ENCODE measurements at regions not wholly inside any gene's neighbourhood (a gene's known extent, or its start where the extent isn't known, plus 50 kb on each side); places are given as distances from the start of the nearest gene placed in this dataset.

DNA sequence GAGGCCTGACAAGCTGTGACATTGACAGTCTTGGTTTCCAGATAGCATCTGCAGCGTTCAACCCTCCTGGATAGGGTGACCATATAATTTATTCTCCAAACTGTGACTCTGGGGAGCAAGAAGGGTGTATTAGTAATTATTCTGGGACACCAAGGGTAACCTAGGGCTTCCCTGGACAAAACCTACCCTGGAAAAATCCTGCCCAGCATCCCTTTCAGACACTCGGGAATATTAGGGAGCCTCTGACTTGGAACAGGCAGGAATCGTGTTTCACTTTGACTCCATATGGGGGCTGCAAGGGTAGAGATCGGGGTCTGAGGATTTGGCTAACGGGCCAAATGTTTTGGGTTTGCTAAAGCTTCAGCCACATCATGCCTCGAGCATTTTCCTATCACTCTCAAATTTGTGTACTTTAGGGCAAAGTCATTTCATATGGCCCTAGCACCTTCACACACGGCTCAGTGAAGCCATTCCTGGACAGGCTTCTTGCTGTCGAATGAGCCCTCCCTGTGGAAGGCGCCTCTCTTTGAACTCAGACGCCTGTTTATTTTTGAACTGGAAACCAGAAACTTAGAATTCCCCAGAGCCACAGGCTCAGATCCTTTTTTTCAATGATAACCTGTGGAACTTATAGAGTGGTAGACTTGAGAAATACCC, 129.9 kb downstream of the DDX1 start:
- no peaks in the 10 kb centered on the region for H3K36me3 ChIP-seq (ENCODE audit: control insufficient read depth, insufficient read depth, low read length)
- H3K27ac ChIP-seq = no peak overlapping the region
- no peaks in the 10 kb centered on the region for H3K4me1 ChIP-seq
- TF ChIP-seq, protein P1, sequence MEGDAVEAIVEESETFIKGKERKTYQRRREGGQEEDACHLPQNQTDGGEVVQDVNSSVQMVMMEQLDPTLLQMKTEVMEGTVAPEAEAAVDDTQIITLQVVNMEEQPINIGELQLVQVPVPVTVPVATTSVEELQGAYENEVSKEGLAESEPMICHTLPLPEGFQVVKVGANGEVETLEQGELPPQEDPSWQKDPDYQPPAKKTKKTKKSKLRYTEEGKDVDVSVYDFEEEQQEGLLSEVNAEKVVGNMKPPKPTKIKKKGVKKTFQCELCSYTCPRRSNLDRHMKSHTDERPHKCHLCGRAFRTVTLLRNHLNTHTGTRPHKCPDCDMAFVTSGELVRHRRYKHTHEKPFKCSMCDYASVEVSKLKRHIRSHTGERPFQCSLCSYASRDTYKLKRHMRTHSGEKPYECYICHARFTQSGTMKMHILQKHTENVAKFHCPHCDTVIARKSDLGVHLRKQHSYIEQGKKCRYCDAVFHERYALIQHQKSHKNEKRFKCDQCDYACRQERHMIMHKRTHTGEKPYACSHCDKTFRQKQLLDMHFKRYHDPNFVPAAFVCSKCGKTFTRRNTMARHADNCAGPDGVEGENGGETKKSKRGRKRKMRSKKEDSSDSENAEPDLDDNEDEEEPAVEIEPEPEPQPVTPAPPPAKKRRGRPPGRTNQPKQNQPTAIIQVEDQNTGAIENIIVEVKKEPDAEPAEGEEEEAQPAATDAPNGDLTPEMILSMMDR (IDR thresholded peaks at IDR 0.05) = no peak
- H3K9ac ChIP-seq = no peak overlapping the region
- H3K4me2 ChIP-seq (ENCODE audit: low read length) = no peak overlapping the region
- no peaks in the 10 kb centered on the region for H3K9me3 ChIP-seq (ENCODE audit: control insufficient read depth, low read length)
- no peaks in the 10 kb centered on the region for H3K79me2 ChIP-seq
- no peak overlapping the region for H2AFZ ChIP-seq
- no peaks in the 10 kb centered on the region for H3K27me3 ChIP-seq (ENCODE audit: control insufficient read depth, insufficient read depth, low read length)
- H3K4me3 ChIP-seq (ENCODE audit: low read depth, low read length) = no peak overlapping the region

DNA sequence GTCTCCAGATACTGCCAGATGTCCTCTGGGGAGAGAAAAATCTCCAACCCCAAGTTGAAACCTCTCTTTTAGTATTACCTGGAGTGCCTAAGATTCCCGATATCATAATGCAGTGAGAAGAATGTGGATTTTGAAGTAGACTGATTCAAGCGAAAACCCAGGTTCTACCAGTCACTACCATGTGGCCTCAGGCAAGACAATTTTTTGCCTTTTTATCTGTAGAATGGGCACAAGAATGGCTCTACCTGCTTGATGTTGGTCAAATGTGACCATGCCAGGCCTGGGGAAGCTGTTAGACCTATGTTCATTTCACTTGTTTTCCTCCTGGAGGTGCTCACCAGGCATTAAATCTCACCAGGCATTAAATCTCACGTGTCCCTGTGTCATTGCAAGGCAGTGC, 131.3 kb downstream of the DDX1 start:
- Histone ChIP-seq H3K4me3 (ENCODE audit: low read depth, low read length) (no peak overlapping the region), H2AFZ (no peak overlapping the region), H3K79me2 (no peaks in the 10 kb centered on the region), H3K4me2 (ENCODE audit: low read length) (no peak overlapping the region), H3K9me3 (ENCODE audit: control insufficient read depth, low read length) (no peaks in the 10 kb centered on the region), H3K4me1 (no peaks in the 10 kb centered on the region), H3K9ac (no peak overlapping the region), H3K27me3 (ENCODE audit: control insufficient read depth, insufficient read depth, low read length) (no peaks in the 10 kb centered on the region), H3K36me3 (ENCODE audit: control insufficient read depth, insufficient read depth, low read length) (no peaks in the 10 kb centered on the region), H3K27ac (no peak overlapping the region)
- TF ChIP-seq, protein P1 (IDR thresholded peaks at IDR 0.05) = no peak

DNA sequence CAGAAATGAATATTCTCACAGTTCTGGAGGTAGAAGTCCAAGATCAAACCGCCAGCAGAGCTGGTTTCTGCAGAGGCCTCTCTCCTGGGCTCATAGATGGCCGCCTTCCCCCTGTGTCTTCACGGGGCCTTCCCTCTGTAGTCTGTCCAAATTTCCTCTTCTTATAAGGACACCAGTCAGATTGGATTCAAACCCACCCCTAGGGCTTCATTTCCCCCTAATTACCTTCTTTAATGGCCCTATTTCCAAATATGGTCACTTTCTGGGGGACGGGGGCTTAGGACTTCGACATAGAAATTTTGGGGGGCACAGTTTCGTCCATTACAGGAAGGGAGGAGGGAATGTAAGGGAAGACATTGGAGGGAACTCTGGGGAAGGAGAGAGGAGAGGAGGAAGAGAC, 132.6 kb downstream of the DDX1 start:
- no peaks in the 10 kb centered on the region for H3K36me3 ChIP-seq (ENCODE audit: control insufficient read depth, insufficient read depth, low read length)

DNA sequence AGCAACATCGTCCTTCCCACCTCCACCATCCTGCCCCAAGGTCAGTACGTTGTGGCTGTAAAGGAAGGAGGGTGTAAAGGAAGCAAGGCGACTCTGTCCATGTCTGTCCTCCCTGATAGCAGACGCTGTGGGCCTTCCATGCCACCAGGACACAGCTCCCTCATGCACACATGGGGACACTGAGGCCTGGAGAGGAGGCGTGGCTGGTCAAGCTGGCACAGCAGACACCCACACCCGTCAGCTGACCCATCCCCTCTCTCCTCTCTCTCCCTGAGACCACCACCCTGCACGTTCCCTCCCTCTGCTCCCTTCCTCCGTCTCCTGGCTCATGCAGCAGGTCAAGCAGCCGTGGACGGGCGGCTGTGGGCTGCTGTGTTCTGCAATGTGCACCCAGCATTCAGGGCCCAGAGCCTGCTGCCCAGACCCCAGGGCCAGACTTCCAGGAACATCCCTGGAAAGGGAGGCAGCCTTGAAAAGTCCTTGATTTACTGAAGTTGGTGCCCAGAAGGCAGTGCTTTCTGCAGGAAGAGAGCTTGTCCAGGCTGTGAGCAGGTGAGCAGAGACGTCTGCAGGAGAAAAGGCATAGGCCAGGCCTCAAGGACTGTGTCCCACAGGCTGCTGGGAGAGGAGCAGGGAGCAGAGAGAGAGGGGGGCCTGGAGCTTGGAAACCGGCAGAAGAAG, 133.6 kb downstream of the DDX1 start:
- Histone ChIP-seq H2AFZ (no peak overlapping the region), H3K79me2 (no peaks in the 10 kb centered on the region), H3K36me3 (ENCODE audit: control insufficient read depth, insufficient read depth, low read length) (no peaks in the 10 kb centered on the region), H3K27me3 (ENCODE audit: control insufficient read depth, insufficient read depth, low read length) (no peaks in the 10 kb centered on the region), H3K4me2 (ENCODE audit: low read length) (no peak overlapping the region), H3K9me3 (ENCODE audit: control insufficient read depth, low read length) (no peaks in the 10 kb centered on the region), H3K4me1 (peaks cover 8% of the 10 kb centered on the region), H3K4me3 (ENCODE audit: low read depth, low read length) (no peak overlapping the region), H3K27ac (no peak overlapping the region), H3K9ac (no peak overlapping the region)
- TF ChIP-seq, protein P1 (IDR thresholded peaks at IDR 0.05) = no peak

More for the DNA sequence above, 132.6 kb downstream of the DDX1 start:
- no peaks in the 10 kb centered on the region for H3K4me1 ChIP-seq
- H3K27ac ChIP-seq = no peak overlapping the region
- no peak overlapping the region for H3K4me2 ChIP-seq (ENCODE audit: low read length)
- no peaks in the 10 kb centered on the region for H3K27me3 ChIP-seq (ENCODE audit: control insufficient read depth, insufficient read depth, low read length)
- H3K9me3 ChIP-seq (ENCODE audit: control insufficient read depth, low read length) = no peaks in the 10 kb centered on the region
- H3K79me2 ChIP-seq = no peaks in the 10 kb centered on the region
- no peak overlapping the region for H3K4me3 ChIP-seq (ENCODE audit: low read depth, low read length)
- no peak overlapping the region for H2AFZ ChIP-seq
- H3K9ac ChIP-seq = no peak overlapping the region
- TF ChIP-seq, protein P1 (IDR thresholded peaks at IDR 0.05) = no peak

DNA sequence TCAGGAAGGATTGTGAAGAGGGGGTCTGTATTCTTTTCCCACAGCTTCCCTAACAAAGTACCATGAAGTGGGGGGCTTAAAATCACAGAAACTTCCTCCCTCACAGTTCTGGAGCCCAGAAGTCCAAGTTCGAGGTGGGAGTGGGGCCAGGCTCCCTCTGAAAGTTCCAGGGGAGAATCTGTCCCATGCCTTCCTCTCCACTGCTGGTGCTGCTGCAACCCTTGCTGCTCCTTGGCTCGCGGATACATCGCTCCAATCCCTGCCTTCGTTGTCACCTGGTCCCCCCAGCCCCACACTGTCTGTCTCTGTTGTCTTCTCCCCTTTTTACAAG, 134.1 kb downstream of the DDX1 start:
- TF ChIP-seq, protein P1 (IDR thresholded peaks at IDR 0.05) = no peak
- H3K4me2 ChIP-seq (ENCODE audit: low read length) = no peak overlapping the region
- H2AFZ ChIP-seq = no peak overlapping the region
- no peaks in the 10 kb centered on the region for H3K9me3 ChIP-seq (ENCODE audit: control insufficient read depth, low read length)
- no peak overlapping the region for H3K9ac ChIP-seq
- no peaks in the 10 kb centered on the region for H3K36me3 ChIP-seq (ENCODE audit: control insufficient read depth, insufficient read depth, low read length)
- H3K79me2 ChIP-seq = no peaks in the 10 kb centered on the region
- no peak overlapping the region for H3K27ac ChIP-seq
- H3K4me3 ChIP-seq (ENCODE audit: low read depth, low read length) = no peak overlapping the region
- no peaks in the 10 kb centered on the region for H3K27me3 ChIP-seq (ENCODE audit: control insufficient read depth, insufficient read depth, low read length)
- H3K4me1 ChIP-seq = peaks cover 13% of the 10 kb centered on the region
